NB4 (cell line): ENCODE measurements at regions not wholly inside any gene's neighbourhood (a gene's known extent, or its start where the extent isn't known, plus 50 kb on each side); places are given as distances from the start of the nearest gene placed in this dataset.

ENCODE experiments used
- CTCF ChIP-seq: IDR thresholded peaks from one replicate; pipeline ENCODE4 v1.5.1; 2012; ENCODE audit warnings: low read depth, low read length
- POLR2A ChIP-seq: IDR thresholded peaks from 2 replicates; pipeline ENCODE4 v1.6.1; 2011; ENCODE audit warnings: mild to moderate bottlenecking; ENCODE audit not compliant: insufficient read length; ENCODE audit errors: extremely low read depth

GRCh38 chr14:76927971-76928700 lies 100.4 kb downstream of the IRF2BPL start:
- no peak for TF ChIP-seq CTCF
- no peak for TF ChIP-seq POLR2A
